Bronchial epithelial cell (primary cell): ENCODE measurements at regions not wholly inside any gene's neighbourhood (a gene's known extent, or its start where the extent isn't known, plus 50 kb on each side); places are given as distances from the start of the nearest gene placed in this dataset.

Source experiments
- DNase-seq: peaks from one replicate; pipeline ENCODE4 v3.0.0-alpha.2; 2010; ENCODE audit warnings: low read depth
- FAIRE-seq: peaks from 2 replicates; lab custom pipeline; 2011; peaks lifted over from hg19 to GRCh38; lab: Jason Lieb, UNC
- H3K27me3 ChIP-seq: 2 replicates; pipeline ENCODE4 v1.5.1; 2011; ENCODE audit warnings: low read length; ENCODE audit not compliant: control insufficient read depth, insufficient read depth
- H3K36me3 ChIP-seq: 2 replicates; pipeline ENCODE4 v1.5.1; 2011; ENCODE audit warnings: low read length; ENCODE audit not compliant: control insufficient read depth, insufficient read depth
- H3K4me3 ChIP-seq: 2 replicates; pipeline ENCODE4 v1.5.1; 2011; ENCODE audit warnings: mild to moderate bottlenecking, low read depth, low read length, control low read depth
- TF ChIP-seq, protein P1 (sequence below): IDR thresholded peaks from 2 replicates; pipeline ENCODE4 v1.5.1; 2011; ENCODE audit warnings: mild to moderate bottlenecking, moderate library complexity, low read length, control low read depth, inconsistent platforms; ENCODE audit not compliant: insufficient read depth, severe bottlenecking

DNA sequence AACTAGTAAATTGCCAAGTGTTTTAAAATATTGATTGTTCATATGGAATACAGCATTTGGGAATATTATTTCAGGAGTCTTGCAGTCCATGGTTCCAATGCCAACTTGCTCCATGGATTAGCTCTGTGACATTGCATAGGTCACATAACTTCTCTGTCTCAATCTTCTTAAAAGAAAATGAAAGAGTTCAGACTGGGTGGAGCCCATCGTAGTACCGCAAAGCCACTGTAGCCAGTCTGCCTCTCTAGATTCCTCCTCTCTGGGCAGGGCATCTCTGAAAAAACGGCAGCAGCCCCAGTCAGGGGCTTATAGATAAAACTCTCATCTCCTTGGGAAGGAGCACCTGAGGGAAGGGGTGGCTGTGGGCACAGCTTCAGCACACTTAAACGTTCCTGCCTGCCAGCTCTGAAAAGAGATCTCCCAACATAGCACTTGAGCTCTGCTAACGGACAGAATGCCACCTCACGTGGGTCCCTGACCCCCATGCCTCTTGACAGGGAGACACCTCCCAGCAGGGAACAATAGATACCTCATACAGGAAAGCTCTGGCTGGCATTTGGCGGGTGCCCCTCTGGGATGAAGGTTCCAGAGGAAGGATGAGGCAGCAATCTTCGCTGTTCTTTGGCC is 168.8 kb upstream of the CNTN4 start:
- H3K4me3 ChIP-seq = no peak overlapping the region

DNA sequence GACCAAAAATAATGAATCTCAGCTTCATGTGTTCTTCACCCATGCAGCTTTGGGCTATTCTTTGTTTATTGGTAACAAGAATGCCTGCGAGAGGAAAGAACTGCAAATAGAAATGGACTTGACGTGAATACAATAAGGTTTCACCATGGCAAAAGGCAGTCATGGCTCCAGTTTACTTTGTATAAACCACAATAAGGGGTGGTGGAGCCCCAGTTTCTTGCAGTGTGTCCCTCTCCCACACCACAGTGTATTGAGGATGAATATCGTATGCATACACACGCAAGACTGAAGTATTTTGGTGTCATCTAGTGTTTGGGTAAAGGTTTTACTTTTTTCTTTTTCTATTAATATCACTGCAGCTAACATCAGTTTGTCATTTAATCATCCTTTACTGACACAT is 159.7 kb upstream of the CNTN4 start:
- H3K36me3 ChIP-seq = no peaks in the 10 kb centered on the region
- TF ChIP-seq, protein P1, sequence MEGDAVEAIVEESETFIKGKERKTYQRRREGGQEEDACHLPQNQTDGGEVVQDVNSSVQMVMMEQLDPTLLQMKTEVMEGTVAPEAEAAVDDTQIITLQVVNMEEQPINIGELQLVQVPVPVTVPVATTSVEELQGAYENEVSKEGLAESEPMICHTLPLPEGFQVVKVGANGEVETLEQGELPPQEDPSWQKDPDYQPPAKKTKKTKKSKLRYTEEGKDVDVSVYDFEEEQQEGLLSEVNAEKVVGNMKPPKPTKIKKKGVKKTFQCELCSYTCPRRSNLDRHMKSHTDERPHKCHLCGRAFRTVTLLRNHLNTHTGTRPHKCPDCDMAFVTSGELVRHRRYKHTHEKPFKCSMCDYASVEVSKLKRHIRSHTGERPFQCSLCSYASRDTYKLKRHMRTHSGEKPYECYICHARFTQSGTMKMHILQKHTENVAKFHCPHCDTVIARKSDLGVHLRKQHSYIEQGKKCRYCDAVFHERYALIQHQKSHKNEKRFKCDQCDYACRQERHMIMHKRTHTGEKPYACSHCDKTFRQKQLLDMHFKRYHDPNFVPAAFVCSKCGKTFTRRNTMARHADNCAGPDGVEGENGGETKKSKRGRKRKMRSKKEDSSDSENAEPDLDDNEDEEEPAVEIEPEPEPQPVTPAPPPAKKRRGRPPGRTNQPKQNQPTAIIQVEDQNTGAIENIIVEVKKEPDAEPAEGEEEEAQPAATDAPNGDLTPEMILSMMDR = no peak
- no peak for FAIRE-seq
- no peak overlapping the region for H3K4me3 ChIP-seq
- no peak for DNase-seq
- no peaks in the 10 kb centered on the region for H3K27me3 ChIP-seq

More for the DNA sequence above, 168.8 kb upstream of the CNTN4 start:
- TF ChIP-seq, protein P1 = no peak
- FAIRE-seq (no peak), DNase-seq (no peak)
- Histone ChIP-seq H3K27me3 (no peaks in the 10 kb centered on the region), H3K36me3 (no peaks in the 10 kb centered on the region)

DNA sequence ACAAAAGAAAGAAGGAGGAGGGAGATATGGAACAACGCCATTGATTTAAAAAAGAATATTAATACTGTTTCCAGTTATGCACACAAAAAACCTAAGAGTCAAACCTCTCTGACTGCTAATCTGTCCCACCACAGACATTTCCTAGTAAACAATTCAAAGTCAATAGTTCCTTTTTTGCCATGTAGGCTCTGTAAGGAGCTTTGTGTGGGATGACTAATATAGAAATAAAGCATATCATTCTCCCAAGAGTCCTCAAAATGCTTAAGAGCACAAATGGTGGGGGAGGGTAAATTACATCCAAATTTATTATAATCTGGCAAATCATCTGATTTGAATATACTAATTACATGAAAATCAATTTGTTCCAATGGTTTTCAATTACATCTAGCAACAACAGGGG is 155.9 kb upstream of the CNTN4 start:
- Histone ChIP-seq H3K4me3 (no peak overlapping the region), H3K27me3 (no peaks in the 10 kb centered on the region), H3K36me3 (no peaks in the 10 kb centered on the region)
- DNase-seq (no peak), FAIRE-seq (no peak)
- TF ChIP-seq, protein P1 = no peak

DNA sequence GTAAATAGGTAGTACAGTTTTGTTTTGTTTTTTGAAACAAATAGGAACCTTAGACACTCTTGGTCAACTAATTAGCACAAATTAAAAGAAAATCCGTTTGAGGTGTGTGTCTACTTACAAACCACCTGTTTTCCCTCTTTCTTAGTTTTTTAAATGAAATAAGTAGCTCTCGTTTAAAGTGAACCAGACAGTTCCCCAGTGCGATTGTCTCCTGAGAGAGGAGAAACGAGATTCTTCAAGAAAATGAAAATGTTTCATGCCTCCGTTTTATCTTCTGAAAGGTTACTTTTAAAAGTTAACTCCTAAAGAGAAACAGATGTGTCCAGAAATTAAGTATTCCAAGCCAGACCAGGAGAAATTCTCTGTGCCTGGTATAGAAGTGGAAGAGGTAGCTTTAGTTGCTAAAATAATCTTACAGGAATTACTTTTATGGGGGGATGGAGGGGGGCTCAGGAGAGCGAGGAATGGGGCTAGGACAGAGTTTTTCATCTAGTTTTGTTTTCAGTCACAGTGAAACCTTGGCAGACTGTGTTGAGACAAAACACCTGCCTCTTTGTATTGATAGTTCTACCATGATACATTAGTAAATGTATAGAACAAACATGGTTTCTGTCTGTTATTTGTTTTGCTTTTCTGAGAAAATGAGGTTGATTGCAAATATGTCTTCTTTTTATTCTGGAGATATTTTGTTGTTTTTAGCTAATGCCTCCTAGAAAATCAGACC is 155.1 kb upstream of the CNTN4 start:
- DNase-seq (no peak), FAIRE-seq (no peak)

DNA sequence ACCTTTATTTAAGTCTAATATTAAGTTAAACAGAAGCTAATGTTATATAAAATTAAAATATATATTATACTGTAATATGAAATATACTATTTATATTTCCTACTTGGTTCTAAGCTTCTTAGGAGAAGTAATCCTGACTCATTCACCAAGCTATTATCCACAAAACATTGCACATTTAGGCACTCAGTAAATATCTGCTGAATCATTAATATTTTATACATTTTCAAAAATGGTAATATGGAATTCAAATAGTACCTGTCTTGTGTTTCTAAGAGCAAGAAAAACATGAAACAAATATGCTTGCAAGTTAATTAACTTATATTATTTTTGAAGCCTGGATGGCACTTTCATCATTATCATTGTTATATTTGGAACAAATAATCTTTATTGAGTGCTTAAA is 153.0 kb upstream of the CNTN4 start:
- DNase-seq (no peak), FAIRE-seq (no peak)
- no peaks in the 10 kb centered on the region for H3K27me3 ChIP-seq
- no peaks in the 10 kb centered on the region for H3K36me3 ChIP-seq
- no peak overlapping the region for H3K4me3 ChIP-seq
- TF ChIP-seq, protein P1 = no peak

More for the DNA sequence above, 155.1 kb upstream of the CNTN4 start:
- Histone ChIP-seq H3K27me3 (no peaks in the 10 kb centered on the region), H3K36me3 (no peaks in the 10 kb centered on the region), H3K4me3 (no peak overlapping the region)
- TF ChIP-seq, protein P1 = no peak

DNA sequence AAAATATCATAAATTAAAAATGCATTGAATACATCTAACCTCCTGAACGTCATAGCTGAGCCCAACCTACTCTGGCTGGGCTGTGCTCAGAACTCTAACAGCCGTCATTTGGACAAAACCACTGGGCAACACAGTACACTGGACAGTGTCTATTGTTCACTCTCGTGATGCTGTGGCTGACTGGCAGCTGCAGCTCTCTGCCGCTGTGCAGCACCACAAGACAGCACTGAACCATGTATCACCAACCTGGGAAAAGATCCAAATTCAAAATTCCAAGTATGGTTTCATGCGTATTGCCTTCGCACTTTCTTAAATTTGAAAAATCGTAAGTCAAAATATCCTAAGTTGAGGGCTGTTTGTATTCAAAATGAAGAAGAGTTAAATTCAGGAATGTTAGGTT is 145.1 kb upstream of the CNTN4 start:
- DNase-seq (no peak), FAIRE-seq (no peak)
- Histone ChIP-seq H3K4me3 (no peak overlapping the region), H3K27me3 (no peaks in the 10 kb centered on the region), H3K36me3 (no peaks in the 10 kb centered on the region)
- TF ChIP-seq, protein P1 = no peak
